Stomach smooth muscle (tissue), 2 donors: ENCODE measurements at regions not wholly inside any gene's neighbourhood (a gene's known extent, or its start where the extent isn't known, plus 50 kb on each side); places are given as distances from the start of the nearest gene placed in this dataset.

ENCODE experiments used
- H3K27ac ChIP-seq: one replicate; pipeline ENCODE4 v1.7.0; 2013; ENCODE audit warnings: mild to moderate bottlenecking, low read length, inconsistent platforms
- H3K27me3 ChIP-seq, 2 donors: one replicate each; pipeline ENCODE4 v1.7.0; 2013; ENCODE audit warnings: low read length in 2 of 2; ENCODE audit not compliant: insufficient read depth in 2 of 2, control insufficient read depth in 1 of 2
- H3K36me3 ChIP-seq, 2 donors: one replicate each; pipeline ENCODE4 v1.7.0; 2013; ENCODE audit warnings: low read length in 2 of 2; ENCODE audit not compliant: control insufficient read depth in 2 of 2, insufficient read depth in 2 of 2
- H3K4me1 ChIP-seq: one replicate; pipeline ENCODE4 v1.7.0; 2013; ENCODE audit warnings: low read length; ENCODE audit not compliant: control insufficient read depth, insufficient read depth
- H3K4me3 ChIP-seq, 2 donors: one replicate each; pipeline ENCODE4 v1.7.0; 2013; ENCODE audit warnings: low read length in 2 of 2
- H3K9ac ChIP-seq, 2 donors: one replicate each; pipeline ENCODE4 v1.7.0; 2013; ENCODE audit warnings: low read length in 2 of 2, mild to moderate bottlenecking in 1 of 2
- H3K9me3 ChIP-seq, 2 donors: one replicate each; pipeline ENCODE4 v1.7.0; 2013; ENCODE audit warnings: low read length in 2 of 2; ENCODE audit not compliant: control insufficient read depth in 2 of 2
- donor health status: healthy.
- donor health status: Pancreatic carcinoma.

DNA sequence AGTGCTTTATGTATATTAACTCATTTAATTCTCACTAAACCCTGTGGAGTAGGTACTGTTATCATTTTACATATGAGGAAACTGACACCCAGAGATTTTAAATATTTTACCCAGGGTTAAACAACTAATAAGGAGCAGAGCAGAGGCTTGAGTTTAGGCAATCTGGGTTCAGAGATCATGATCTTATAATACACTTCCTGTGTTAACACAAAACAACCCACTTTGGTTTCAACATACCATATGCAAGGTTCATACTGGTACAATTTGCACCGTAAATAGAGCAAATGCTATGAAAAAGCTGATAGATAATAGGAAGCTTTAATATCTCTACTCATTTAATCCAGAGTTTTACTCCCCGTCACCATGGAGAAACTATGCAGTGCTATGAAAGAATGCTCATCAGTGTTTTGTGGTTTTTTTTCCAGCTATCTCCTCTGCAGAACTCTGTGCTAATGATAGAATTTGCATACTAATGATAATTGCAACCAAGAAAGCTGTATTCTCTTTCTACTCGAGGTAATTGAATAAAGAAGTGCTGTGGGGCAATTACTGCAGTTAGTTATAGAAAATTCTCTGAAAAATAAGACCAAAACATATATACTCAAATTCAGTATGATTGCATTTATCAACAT is 138.8 kb upstream of the MAP9 start:
- H3K9me3 ChIP-seq = no peaks in the 10 kb centered on the region
- no peaks in the 10 kb centered on the region for H3K27me3 ChIP-seq
- no peak overlapping the region for H3K9ac ChIP-seq
- no peaks in the 10 kb centered on the region for H3K36me3 ChIP-seq
- no peak overlapping the region for H3K4me3 ChIP-seq
- H3K4me1 ChIP-seq = peaks cover 4% of the 10 kb centered on the region
- no peak overlapping the region for H3K27ac ChIP-seq

GRCh38 chr4:155514628-155515027 is 137.9 kb upstream of the MAP9 start:
- H3K36me3 ChIP-seq = no peaks in the 10 kb centered on the region
- no peaks in the 10 kb centered on the region for H3K27me3 ChIP-seq
- peaks cover 4% of the 10 kb centered on the region for H3K4me1 ChIP-seq
- no peak overlapping the region for H3K4me3 ChIP-seq
- H3K9me3 ChIP-seq = no peaks in the 10 kb centered on the region
- no peak overlapping the region for H3K27ac ChIP-seq
- no peak overlapping the region for H3K9ac ChIP-seq

- no peaks in the 10 kb centered on the region for H3K9me3 ChIP-seq
- H3K4me3 ChIP-seq = no peak overlapping the region
- H3K4me1 ChIP-seq = peaks cover 4% of the 10 kb centered on the region
- no peak overlapping the region for H3K9ac ChIP-seq
- H3K27me3 ChIP-seq = no peaks in the 10 kb centered on the region
- H3K27ac ChIP-seq = no peak overlapping the region
- H3K36me3 ChIP-seq = no peaks in the 10 kb centered on the region
These were observed 136.1 kb upstream of the MAP9 start for GRCh38 chr4:155512817-155513216.

- H3K27ac ChIP-seq = no peak overlapping the region
- H3K4me3 ChIP-seq = no peak overlapping the region
- H3K27me3 ChIP-seq = no peaks in the 10 kb centered on the region
- no peak overlapping the region for H3K9ac ChIP-seq
- H3K4me1 ChIP-seq = peaks cover 4% of the 10 kb centered on the region
- no peaks in the 10 kb centered on the region for H3K36me3 ChIP-seq
- no peaks in the 10 kb centered on the region for H3K9me3 ChIP-seq
These were observed 135.3 kb upstream of the MAP9 start for GRCh38 chr4:155512046-155512445.

GRCh38 chr4:155510771-155511170 is 134.0 kb upstream of the MAP9 start:
- peaks cover 8% of the 10 kb centered on the region for H3K4me1 ChIP-seq
- no peaks in the 10 kb centered on the region for H3K27me3 ChIP-seq
- no peak overlapping the region for H3K4me3 ChIP-seq
- no peaks in the 10 kb centered on the region for H3K9me3 ChIP-seq
- no peak overlapping the region for H3K9ac ChIP-seq
- no peak overlapping the region for H3K27ac ChIP-seq
- H3K36me3 ChIP-seq = no peaks in the 10 kb centered on the region

GRCh38 chr4:155509555-155509954 is 132.8 kb upstream of the MAP9 start:
- Histone ChIP-seq H3K36me3 (no peaks in the 10 kb centered on the region), H3K27me3 (no peaks in the 10 kb centered on the region), H3K9ac (no peak overlapping the region), H3K4me3 (no peak overlapping the region), H3K9me3 (no peaks in the 10 kb centered on the region), H3K4me1 (peaks cover 8% of the 10 kb centered on the region), H3K27ac (no peak overlapping the region)

DNA sequence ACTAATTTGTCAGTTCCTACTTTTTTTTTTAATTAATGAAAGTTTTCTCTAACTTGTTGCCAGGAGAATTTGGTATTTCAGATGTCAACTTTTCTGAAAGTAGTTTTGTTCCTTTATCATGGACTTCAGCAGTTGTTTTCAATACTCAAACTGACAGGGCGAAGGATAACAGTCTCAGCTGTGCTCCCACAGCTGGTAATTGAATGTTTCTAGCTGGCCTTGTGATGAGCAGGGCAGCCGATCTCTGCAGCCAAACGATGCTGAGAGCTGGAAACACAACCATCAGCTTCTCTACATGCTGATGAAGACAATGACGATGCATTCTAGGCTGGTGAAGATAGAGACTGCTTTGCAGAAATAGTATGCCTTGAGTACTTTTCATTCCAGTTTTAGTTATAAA is 130.0 kb upstream of the MAP9 start:
- Histone ChIP-seq H3K9ac (no peak overlapping the region), H3K4me1 (peaks cover 4% of the 10 kb centered on the region), H3K9me3 (no peaks in the 10 kb centered on the region), H3K36me3 (no peaks in the 10 kb centered on the region), H3K27ac (no peak overlapping the region), H3K4me3 (no peak overlapping the region), H3K27me3 (no peaks in the 10 kb centered on the region)

DNA sequence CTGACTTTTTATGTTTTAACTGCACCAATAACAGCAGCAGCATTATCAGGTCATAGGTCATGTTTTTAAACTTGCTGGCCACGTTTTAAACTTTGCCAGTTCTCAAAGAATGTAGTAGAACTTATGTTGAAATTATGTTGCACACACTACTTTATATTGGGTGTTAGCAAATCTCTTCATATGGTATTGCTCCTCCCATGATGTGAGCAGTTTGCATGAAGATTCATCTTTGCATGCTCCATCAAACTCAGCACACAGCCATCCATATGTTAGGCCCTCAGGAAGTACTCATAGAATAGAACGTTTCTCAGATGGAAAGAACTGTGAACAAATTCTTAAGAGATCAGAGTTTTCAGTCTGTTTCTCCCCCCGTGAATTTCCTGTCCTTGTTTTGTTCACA is 128.6 kb upstream of the MAP9 start:
- H3K4me3 ChIP-seq = no peak overlapping the region
- H3K9ac ChIP-seq = no peak overlapping the region
- H3K27me3 ChIP-seq = no peaks in the 10 kb centered on the region
- no peaks in the 10 kb centered on the region for H3K9me3 ChIP-seq
- no peak overlapping the region for H3K27ac ChIP-seq
- H3K36me3 ChIP-seq = no peaks in the 10 kb centered on the region
- H3K4me1 ChIP-seq = peaks cover 4% of the 10 kb centered on the region

DNA sequence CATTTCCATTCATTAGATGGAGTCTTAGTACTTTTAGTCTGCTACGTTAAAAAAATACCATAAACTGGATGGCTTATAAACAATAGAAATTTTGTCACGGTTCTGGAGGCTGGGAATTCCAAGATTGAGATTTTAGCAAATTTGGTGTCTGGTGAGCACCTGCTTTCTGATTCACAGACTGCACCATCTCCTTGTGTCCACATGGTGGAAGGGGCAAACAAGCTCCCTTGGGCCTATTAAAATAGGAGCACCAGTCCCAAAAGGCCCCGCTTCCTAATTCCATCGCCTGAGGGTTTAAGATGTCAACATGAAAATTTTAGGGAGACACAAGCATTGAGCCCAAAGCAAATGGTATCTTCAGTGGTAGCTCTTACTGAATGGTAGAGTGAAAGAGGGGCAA is 120.5 kb upstream of the MAP9 start:
- H3K27ac ChIP-seq = no peak overlapping the region
- no peaks in the 10 kb centered on the region for H3K4me1 ChIP-seq
- H3K9me3 ChIP-seq = no peaks in the 10 kb centered on the region
- H3K4me3 ChIP-seq = no peak overlapping the region
- H3K36me3 ChIP-seq = no peaks in the 10 kb centered on the region
- H3K27me3 ChIP-seq = no peaks in the 10 kb centered on the region
- H3K9ac ChIP-seq = no peak overlapping the region

GRCh38 chr4:155496294-155496626 is 119.5 kb upstream of the MAP9 start:
- H3K4me1 ChIP-seq = peaks cover 4% of the 10 kb centered on the region
- no peak overlapping the region for H3K27ac ChIP-seq
- H3K9ac ChIP-seq = no peak overlapping the region
- H3K9me3 ChIP-seq = no peaks in the 10 kb centered on the region
- no peak overlapping the region for H3K4me3 ChIP-seq
- no peaks in the 10 kb centered on the region for H3K27me3 ChIP-seq
- H3K36me3 ChIP-seq = no peaks in the 10 kb centered on the region

DNA sequence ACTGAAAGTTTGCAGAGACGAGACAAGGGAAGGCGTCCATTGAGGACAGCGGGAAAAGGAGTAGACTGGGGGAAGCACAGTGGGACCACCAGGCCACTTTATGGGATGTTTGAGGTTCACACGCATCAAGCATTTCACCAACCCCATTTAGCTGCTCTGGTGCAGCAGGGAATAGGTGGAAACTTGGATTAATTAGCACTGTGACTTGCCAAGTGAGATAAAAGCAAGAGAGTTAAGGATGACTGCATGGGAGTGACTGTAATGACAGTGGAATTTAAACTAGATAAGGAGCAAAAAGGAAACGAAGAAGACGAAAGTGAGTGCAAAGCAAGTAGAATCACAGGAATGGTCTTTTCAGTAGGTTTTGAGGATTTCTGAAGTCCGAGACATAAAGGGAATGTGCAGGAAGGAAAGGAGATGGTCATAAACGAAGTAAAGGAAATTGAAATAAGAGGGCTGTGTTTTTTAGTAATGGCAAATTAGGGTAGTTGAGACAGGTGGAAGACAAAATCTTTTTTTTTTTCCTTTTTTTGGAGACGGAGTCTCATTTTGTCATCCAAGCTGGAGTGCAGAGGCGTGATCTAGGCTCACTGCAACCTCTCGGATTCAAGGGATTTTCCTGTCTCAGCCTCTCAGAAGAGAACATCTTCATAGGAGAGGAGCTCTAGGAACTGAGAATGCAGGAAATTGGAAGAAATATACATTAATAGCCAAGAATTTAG is 119.0 kb upstream of the MAP9 start:
- Histone ChIP-seq H3K27ac (no peak overlapping the region), H3K27me3 (no peaks in the 10 kb centered on the region), H3K9me3 (no peaks in the 10 kb centered on the region), H3K9ac (no peak overlapping the region), H3K4me1 (peaks cover 4% of the 10 kb centered on the region), H3K4me3 (no peak overlapping the region), H3K36me3 (no peaks in the 10 kb centered on the region)
